Urothelium cell line (cell line): ENCODE measurements at regions not wholly inside any gene's neighbourhood (a gene's known extent, or its start where the extent isn't known, plus 50 kb on each side); places are given as distances from the start of the nearest gene placed in this dataset.

ENCODE experiments used
- DNase-seq: peaks from one replicate; pipeline ENCODE4 v3.0.0; 2011; ENCODE audit warnings: low spot score, mixed read lengths
- FAIRE-seq: peaks from 2 replicates; lab custom pipeline; 2011; peaks lifted over from hg19 to GRCh38; lab: Jason Lieb, UNC

DNA sequence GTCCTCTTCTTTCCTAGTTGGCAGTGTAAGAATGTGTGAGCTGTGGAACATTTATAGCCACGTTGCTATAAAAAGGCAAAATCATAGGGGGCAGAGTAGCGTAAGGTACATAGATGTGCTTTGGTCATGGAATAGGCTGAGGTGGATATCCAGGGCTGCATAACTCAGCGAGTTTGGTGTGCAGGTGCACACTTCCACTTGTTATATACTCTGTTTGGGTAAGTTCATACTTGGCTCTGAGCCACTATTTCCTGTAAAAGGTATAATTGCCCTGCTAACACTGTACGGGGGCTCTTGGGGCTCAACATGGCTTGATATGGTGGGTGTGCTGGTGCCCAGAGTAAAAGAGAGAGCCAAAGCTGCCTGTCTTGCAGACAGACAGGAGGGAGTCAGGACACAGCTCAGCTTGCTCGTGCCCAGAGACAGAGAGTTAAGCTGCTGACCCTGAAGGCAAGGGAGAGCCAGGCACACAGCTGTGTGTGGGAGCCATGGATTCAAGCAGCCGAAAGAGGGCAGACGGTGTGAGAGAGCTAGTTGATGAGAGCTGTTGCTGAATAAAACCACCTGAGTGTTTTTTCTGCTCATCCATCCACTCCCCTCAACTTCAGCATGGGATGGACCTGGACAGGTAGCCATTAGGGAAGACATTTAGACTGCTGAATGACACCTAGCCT, 126.7 kb downstream of the DKK1 start:
- DNase-seq: no peak
- FAIRE-seq: peak; percentile 40

DNA sequence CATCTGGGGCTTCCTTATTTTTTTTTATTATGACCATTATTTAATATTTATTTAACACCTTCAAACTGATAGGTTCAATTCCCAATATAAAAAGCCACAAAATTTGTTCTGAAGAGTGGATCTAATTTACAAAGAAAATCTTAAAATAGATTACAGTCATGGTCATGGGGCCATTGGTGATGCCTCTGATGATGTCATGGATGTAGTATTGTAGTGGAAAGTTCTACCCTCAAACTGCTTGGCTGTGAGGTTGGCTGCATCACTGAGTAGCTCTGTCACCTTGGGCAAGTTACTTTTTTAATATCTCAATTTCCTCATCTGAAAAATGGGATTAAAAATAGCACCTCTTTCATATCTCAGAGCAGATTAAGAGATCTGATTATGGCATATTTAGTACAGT, 128.5 kb downstream of the DKK1 start:
- no peak for DNase-seq
- FAIRE-seq: no peak

DNA sequence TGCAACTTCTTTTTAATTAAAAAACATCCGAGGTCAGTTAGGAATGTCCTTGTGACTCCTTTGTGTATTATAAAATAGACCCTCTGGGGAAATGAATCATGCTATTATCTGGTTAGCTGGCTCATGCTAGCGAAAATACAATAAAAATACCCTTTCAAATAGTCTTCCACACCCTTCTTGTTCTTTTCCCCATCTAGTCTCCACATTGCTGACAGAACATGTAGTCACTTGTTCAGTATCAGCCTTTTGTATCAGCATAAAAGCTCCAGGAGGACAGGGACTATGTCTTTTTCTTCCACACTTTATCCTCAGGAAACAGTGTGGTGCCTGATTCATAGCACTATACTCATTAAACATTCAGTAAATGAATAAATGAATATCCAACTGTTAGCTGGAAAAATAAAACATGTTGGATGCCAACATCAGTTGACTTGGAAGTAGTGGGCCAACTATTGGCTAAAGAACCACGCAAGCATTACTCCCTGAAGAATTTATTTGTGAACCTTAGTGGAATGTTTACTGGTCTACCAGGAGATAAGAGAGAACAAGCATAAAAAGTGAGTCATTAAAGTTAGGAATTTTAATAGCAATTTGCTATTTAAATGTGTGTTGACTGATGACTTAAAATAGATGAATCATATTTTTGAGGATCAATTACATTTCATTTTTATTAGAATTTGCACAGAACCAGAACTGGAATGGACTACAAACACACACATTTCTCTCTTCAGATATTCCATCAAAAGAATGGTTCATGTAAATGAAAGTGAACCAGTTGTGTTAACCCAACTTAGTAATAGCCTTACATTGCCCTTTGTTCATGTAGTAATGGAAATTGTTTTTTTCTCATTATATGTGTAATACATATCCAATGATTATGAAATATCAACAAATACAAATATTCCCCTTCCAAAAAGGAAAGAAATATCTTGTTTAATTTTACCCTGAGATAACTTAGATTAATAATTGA, 129.6 kb downstream of the DKK1 start:
- DNase-seq (peak; percentile 23), FAIRE-seq (no peak)

DNA sequence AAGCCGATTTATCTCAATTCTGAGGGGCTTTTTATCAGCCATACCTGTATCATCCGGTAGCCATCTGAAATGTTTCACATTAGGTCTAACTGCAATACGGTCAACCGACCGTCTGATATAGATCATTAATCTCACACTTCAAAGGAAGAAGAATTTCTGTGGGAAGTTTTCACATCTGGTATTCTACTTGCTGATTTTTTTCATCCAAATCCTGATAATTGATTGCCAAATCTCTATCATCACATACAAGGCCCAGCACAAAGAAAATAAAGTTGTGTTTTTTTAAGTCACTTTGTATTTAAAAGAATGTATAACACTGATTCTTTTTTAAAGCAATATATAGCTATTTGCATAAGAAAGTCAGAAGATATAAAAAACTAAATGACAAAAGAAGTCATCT, 132.3 kb downstream of the DKK1 start:
- DNase-seq (no peak), FAIRE-seq (no peak)

DNA sequence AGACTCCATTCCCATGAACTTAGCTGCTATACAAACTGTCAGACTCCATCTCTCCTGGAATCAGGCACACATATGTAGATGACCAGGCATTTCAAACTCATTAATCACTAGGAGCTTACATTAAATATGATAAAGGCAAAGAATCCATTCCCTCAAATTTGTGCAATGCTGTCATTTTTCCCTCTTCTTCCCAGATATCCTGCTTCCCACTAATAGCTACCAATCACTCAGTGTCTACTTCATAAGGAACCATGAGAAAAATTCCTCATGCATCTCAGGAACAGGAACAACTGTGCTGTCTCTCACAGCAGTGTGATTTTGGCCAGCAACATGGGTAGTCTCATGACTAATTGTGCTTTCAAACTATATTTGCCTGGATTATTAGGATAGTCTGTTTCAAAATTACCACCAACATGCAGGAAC, 133.9 kb downstream of the DKK1 start:
- FAIRE-seq (no peak), DNase-seq (no peak)

DNA sequence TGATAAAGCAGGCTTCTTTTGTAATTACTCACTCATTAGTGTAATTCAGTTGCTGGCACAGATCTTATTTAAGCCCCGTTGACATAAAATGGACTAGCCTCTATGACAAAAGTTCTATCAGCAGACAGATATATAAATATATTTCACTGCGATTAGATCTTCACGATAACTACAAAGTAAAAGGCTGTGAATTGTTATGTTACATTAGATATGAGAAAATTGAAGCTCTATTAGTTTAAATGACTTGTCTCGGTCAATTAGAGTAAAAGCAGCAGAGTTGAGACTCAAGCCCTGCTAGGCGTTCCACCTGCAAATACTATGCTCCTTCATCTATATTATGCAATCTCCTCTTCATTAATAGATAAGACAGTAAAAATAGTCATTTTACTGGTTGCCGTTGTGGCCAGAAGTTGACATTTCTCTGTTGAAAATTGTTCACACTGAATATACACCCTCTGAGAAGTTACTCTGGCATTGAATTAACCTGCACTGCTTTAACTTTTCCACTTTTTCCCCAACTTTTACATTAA, 136.7 kb downstream of the DKK1 start:
- FAIRE-seq (no peak), DNase-seq (no peak)

DNA sequence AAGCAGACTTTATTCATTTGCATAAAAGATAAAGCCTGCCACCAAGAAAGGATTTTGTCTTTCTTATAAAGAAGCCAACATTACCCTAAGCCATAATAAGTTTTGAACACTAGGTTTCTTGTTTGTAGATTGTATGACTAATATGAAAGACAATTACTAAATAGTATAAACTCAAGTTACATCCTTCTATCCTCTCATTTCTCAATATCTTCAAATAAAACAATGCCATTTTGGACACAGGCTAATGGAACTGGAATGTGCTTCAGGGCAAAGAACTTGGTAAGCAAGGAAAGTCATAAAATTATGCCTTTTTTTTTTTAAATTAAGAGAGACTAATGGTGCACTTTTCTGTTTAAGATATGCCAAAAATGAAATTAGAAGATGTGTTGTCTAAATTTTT, 137.7 kb downstream of the DKK1 start:
- DNase-seq (no peak), FAIRE-seq (no peak)

DNA sequence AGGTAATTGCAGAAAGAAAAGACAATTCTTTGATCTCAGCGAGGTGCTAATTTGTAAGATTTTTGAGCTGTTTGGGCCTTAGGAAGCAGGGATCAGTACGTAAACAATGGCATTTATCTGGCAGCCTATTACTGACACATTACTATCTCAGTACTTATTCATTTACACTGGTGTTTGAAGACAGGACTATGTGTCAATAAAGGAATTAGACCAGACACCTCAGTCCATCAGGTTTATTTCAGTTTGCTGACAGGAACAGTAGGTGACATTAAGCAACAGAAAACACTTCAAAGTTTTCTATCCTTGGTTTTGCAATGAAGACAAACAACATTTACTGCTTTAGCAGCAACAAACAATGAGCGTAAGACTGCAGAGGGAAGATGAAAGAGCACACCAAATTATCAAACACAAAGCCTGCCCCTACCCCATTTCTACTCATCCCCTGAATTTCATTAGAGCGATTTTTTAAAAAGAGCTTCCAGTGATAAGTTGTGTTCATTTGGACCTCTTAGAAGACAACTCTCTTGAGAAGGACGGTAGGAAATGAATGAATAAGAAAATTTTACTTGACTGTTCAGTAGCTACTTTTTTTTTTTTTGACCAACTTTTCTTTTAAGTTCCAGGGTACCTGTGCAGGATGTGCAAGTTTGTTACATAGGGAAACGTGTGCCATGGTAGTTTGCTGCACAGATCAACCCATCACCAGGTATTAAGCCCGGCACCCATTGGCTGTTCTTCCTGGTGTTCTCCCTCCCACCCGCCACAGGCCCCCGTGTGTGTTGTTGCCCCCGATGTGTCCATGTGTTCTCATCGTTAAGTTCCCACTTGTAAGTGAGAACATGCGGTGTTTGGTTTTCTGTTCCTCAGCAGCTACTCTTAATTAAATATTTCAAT, 138.8 kb downstream of the DKK1 start:
- DNase-seq (no peak), FAIRE-seq (peak; percentile 52)

DNA sequence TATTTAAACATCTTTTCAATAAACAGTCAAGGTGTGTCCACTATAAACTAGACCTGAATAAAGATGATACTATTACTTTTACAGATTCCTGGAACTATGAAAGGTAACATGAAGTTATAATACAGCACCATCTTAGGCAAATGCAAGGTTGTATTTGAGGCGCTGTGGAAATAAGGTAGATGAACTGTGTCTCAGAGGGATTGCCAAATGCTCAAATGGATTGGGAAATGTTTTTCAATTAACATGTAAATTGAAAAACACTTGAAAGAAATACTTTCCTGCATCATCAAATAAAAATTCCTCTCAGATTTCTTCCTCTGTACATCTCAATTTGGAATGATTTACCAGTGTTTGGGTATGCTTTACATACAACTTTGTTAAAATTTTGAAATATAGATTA, 139.4 kb downstream of the DKK1 start:
- DNase-seq (no peak), FAIRE-seq (no peak)

DNA sequence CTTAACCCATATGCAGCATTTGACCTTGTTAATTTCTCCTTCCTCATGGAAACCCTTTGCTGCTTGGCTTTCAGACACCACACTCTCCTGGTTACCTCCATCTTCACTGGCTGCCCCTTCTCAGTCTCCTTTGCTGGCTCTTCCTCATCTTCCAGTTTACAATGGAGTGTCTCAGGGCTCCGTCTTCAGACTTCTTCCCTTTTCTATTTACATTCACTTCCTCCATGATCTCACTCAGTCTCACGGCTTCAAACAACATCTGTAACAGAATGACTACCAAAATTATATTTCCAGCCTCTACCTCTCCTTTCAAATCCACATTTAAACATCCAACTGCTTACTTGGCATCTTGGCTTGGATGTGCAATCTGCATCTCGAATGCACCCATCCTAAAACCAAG, 140.4 kb downstream of the DKK1 start:
- DNase-seq (no peak), FAIRE-seq (no peak)

DNA sequence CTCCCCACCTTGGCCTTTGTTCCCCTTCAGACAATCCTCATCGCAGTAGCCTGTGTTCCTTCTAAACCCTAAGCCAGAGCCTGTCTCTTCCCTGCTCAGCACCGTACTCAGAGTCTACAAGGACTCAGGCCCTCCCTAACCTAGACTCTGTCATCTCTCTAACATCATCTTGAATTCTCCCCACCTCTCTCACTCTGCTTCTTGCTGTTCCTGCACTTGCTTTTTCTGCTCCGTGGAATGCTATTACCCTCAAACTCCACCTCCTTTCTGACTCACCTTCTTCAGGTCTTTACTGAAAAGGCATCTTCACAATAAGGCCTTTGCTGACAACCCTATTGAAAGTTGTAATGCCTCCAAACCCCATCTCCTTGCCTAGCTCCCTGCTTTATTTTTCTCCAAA, 141.0 kb downstream of the DKK1 start:
- FAIRE-seq (no peak), DNase-seq (peak; percentile 38)

DNA sequence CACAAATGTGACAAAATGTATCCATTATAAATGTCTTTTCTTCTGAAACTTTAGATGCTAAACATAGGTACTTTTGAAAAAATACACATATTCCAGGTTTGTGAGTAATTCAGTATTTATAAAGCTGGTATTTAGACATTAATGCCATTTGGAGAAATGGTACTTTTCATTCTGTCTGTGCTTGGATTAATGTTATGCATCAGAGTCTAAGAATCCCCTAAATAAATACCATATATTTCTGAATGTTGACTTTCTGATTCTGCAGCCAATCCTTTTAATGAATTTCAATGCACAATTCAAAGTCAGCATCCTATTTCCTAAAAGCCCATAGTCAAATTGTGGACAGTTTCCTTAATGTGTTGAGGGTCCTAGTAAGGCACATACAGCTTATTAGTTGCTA, 145.0 kb downstream of the DKK1 start:
- DNase-seq (no peak), FAIRE-seq (no peak)

DNA sequence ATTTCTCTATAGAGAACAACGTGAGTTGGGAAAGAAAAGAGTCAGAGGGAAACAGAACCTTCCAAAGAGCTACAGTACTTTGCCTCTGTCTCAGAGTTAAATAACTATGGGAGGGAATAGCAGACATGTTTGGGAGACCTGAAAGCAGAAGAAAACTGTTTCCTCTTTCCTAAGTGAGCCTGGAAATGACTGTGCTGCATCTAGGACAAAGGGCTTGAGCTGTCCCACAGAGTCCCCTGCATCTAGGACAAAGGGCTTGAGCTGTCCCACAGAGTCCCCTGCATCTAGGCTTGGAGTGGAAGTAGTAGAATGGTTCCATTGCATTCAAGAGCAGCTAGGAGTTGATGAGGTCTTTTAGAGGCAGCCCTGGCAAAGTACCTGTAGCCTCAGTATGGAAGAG, 149.7 kb downstream of the DKK1 start:
- no peak for DNase-seq
- no peak for FAIRE-seq

DNA sequence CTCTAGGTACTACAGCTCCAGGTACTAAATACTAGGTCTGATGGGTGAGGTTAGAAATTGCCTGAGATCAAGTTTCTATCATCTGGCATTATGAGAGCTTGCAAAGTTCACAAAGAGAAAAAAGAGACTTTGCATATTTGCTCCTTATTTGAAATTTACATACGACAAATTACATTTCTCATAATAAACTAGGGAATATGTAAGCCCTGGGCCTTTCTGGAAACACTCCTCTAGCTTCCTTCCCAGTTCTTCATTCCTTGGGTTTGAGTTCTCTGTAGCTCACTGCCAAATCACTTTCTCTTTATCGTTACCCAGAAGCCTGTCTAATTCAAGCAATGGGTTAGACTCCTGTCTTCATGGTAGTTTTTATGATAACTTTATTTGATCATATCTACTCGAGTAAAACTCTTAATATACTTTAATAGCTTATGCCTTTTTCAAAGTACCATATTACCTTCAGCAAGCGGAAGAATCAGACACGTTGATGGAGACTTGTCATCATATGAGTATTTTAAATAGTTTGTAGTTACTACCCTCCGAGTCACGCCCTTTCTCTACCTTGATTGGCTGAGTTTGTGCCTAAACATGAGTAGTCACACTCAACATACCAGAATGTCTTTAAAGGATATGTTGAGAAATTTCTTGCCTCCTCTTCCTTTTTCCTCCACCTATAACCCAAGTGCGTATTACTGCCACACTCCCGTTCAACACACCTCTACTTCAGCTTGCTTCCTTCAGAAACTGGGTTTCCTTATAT, 150.5 kb downstream of the DKK1 start:
- FAIRE-seq (no peak), DNase-seq (no peak)

DNA sequence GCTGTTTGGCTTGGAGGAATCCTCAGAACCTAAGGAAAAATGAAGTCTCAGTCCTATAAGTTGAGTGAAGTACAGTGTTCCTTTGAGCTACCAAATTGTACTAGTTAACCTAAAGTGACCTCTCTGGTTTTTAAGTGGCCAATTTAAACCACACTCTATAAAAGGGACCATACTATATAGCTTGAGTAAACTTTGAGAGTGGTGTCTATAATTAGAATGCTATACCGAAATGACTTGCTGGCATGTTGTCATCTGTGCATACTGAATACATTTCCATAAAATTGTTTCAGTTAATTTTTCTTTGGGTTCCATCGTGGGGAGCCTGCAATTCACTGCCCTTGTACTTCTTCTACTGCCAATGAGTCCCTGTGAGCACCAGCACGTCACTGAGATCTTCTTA, 151.1 kb downstream of the DKK1 start:
- FAIRE-seq: no peak
- DNase-seq: no peak

DNA sequence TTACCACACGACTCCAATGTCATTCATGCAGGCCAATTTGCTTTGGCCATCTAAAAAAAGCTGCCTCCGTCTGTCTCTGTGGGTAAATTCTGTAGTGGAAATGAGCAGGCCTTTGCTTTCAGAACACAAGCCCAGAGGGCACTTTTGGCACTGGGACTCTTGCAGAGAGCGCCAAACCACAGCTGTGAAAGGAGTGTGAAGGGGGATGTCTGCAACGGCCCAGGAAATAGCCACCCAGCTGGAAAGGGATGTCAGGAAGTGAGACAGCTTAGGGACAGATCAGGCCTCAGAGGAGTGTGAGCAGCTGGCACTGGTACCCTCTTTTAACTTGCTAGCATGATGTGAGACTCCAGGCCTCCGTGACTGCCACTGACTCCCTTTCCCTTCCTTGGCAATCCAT, 152.4 kb downstream of the DKK1 start:
- no peak for DNase-seq
- no peak for FAIRE-seq

DNA sequence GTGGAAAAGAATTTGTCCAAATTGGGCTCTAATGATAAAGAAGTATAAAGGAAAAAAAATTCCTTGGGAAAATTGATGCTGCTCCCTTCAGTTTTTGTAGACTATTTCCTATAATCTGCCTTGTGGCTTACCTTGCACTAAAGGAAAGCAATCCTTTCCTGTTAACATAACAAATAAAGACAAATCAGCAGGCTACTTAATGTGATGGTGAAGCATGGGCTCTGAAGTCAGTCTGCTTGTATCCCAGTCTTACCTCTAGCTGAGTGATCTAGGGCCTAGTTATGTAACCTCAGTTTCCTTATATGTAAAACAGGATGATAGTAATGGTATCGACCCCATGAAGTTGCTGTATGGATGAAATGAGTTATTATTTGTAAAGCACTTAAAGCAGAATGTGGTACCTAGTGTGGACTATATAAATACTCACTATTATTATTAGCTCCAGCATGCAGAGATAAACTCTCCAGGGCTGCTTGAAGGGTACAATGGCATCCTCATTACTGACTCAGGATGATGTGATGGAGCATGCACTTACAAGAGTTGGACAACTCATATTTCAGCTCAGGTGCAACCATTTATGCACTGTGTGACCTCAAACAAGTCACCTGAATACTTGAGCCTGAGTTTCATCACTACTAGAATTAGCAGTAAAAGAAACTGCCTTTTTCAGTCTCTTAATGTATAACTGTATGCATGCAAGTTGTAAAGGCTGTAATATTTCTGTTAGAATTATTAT, 156.1 kb downstream of the DKK1 start:
- DNase-seq: no peak
- FAIRE-seq: no peak

DNA sequence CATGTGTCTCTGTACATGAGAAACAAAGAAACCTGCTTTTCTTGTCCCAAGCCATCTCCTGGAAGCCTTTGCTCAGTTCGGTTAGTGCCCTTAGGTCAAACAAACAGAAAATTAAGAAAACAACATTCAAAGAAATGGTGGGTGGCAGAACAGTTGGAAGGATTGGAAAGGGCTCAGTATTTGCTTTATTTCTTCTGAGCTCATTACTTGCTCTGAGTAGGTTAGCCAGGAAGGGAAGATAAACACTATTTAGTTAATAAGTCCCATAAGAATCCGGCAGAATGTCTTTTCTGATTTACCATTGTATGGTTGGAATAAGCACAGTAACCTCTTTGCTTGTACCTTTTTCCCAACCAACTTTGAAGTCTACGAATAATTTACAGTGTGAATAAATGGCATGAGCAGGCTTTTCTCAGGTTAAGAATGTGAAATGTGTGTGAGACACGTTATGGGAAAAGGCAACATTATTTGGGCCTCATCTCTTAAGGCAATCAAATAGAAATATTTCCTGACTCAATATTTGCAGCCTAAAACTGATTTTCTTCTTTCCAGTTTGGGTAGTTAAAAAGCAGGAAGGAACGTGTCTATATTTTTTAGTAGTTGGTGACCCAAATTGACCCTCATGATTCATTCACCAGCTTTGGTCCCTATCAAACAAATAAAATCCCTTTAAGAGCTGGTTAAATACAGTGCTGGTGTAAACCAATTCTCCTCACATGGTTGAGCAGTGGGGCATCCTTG, 158.5 kb downstream of the DKK1 start:
- DNase-seq: no peak
- FAIRE-seq: no peak

DNA sequence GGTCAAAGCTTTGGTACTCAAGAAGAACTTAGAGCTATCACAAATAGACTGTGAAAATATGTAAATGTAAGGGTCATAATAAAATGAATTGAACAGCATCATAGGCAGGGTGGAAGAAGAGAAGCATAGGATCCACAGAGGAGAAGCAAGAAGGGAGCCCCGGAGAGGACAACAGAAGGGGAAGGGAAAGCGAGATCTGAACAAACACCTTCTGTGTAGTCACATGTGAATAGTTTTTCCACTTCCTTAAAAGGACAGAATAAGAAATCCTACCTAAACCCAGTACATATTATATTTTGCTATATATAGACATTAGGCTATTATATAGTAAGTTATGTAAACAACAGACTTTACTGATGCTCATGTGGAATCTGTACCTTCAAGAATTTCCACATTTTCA, 160.2 kb downstream of the DKK1 start:
- DNase-seq (no peak), FAIRE-seq (no peak)
